AG09319 (cell line): ENCODE measurements at regions not wholly inside any gene's neighbourhood (a gene's known extent, or its start where the extent isn't known, plus 50 kb on each side); places are given as distances from the start of the nearest gene placed in this dataset.

Experiments
- DNase-seq: peaks from one replicate; pipeline ENCODE4 v3.0.0-alpha.2; 2010; ENCODE audit warnings: low read depth; ENCODE audit errors: extremely low read depth
- CTCF ChIP-seq: IDR thresholded peaks from 2 replicates; pipeline ENCODE4 v1.5.1; 2011; ENCODE audit warnings: low read depth, mild to moderate bottlenecking, inconsistent platforms, low read length, moderate library complexity

GRCh38 chr13:73765651-73766384 lies 368.4 kb downstream of the KLF12 start:
- no peak for TF ChIP-seq CTCF
- DNase-seq, result no peak

GRCh38 chr13:73759434-73759833 lies 374.8 kb downstream of the KLF12 start:
- DNase-seq, result no peak
- TF ChIP-seq CTCF, result no peak

GRCh38 chr13:73757481-73758233 lies 376.5 kb downstream of the KLF12 start:
- TF ChIP-seq CTCF, result no peak
- DNase-seq, result no peak

- peak; percentile 19 for DNase-seq
- TF ChIP-seq CTCF, result peak; percentile 55
These were observed 379.4 kb downstream of the KLF12 start for GRCh38 chr13:73754727-73755292.

GRCh38 chr13:73754241-73754640 lies 380.0 kb downstream of the KLF12 start:
- DNase-seq, result no peak

GRCh38 chr13:73751290-73751689 lies 382.9 kb downstream of the KLF12 start:
- DNase-seq, result no peak
- no peak for TF ChIP-seq CTCF

More at GRCh38 chr13:73754241-73754640, 380.0 kb downstream of the KLF12 start:
- TF ChIP-seq CTCF, result no peak

- TF ChIP-seq CTCF, result no peak
- DNase-seq, result no peak
These were observed 385.8 kb downstream of the KLF12 start for GRCh38 chr13:73748404-73748803.
